H1 (cell line): ENCODE measurements at regions not wholly inside any gene's neighbourhood (a gene's known extent, or its start where the extent isn't known, plus 50 kb on each side); places are given as distances from the start of the nearest gene placed in this dataset.

Source experiments
- CTCF ChIA-PET: fragments of 300-600 bp; sonication (Branson Sonifier 250); formaldehyde crosslinking; loops from one replicate; lab custom pipeline; 2021; ENCODE audit not compliant: partially characterized antibody; lab: Charles Lee
- POLR2A ChIA-PET: fragments of 300-600 bp; sonication (Branson Sonifier 250); formaldehyde crosslinking; loops from one replicate; lab custom pipeline; 2021; ENCODE audit warnings: inconsistent platforms; ENCODE audit not compliant: partially characterized antibody; lab: Charles Lee
- DNase-seq, 2 experiments: peaks; one replicate each; pipeline versions ENCODE4 v3.0.0 to v3.0.0-alpha.2; 2010 to 2022; ENCODE audit warnings: low spot score in 2 of 2, low read depth in 1 of 2, mixed read lengths in 1 of 2
- FAIRE-seq: peaks from 2 replicates; lab custom pipeline; 2011; peaks lifted over from hg19 to GRCh38; lab: Jason Lieb, UNC
- H2AFZ ChIP-seq: 2 replicates; pipeline ENCODE4 v1.8.1; 2012; ENCODE audit warnings: low read length, inconsistent platforms
- H2AK5ac ChIP-seq: 2 replicates; pipeline ENCODE4 v1.6.1; 2013; ENCODE audit warnings: low read depth, low read length
- H2BK120ac ChIP-seq: replicated peaks from 2 replicates; pipeline ENCODE3; 2013; ENCODE audit warnings: low read depth, low read length, inconsistent platforms
- H2BK12ac ChIP-seq: 2 replicates; pipeline ENCODE4 v1.6.1; 2013; ENCODE audit warnings: low read depth, low read length
- H2BK15ac ChIP-seq: 2 replicates; pipeline ENCODE4 v1.6.1; 2013; ENCODE audit warnings: low read length
- H2BK20ac ChIP-seq: 2 replicates; pipeline ENCODE4 v1.6.1; 2013; ENCODE audit warnings: low read length
- H2BK5ac ChIP-seq: 2 replicates; pipeline ENCODE4 v1.6.1; 2013; ENCODE audit warnings: low read depth, low read length
- H3K14ac ChIP-seq: 2 replicates; pipeline ENCODE4 v1.6.1; 2013; ENCODE audit warnings: inconsistent platforms; ENCODE audit not compliant: insufficient read length
- H3K18ac ChIP-seq: 2 replicates; pipeline ENCODE4 v1.6.1; 2013; ENCODE audit warnings: low read length; ENCODE audit errors: extremely low read depth
- H3K23ac ChIP-seq: 2 replicates; pipeline ENCODE4 v1.6.1; 2013; ENCODE audit warnings: inconsistent platforms; ENCODE audit not compliant: insufficient read length
- H3K23me2 ChIP-seq: 2 replicates; pipeline ENCODE4 v1.6.1; 2013; ENCODE audit warnings: low read depth, low read length
- H3K27ac ChIP-seq: 2 replicates; pipeline ENCODE4 v1.6.1; 2011; ENCODE audit warnings: low read depth, low read length, inconsistent platforms
- H3K27me3 ChIP-seq, 4 experiments: replicated peaks in 1 of 4; 1 replicate in 1 of 4; 2 replicates in 3 of 4; pipeline versions ENCODE4 v1.6.1 to v1.8.1; 2011 to 2013; ENCODE audit warnings: low read length in 3 of 4, mild to moderate bottlenecking in 3 of 4, inconsistent platforms in 2 of 4, mixed read lengths in 2 of 4, moderate library complexity in 1 of 4; ENCODE audit not compliant: control insufficient read depth in 3 of 4, insufficient read depth in 3 of 4; ENCODE audit errors: extremely low read depth in 1 of 4
- H3K36me3 ChIP-seq, 4 experiments: 2 replicates each; pipeline versions ENCODE4 v1.6.1 to v1.8.1; 2011 to 2013; ENCODE audit warnings: mild to moderate bottlenecking in 4 of 4, low read length in 3 of 4, moderate library complexity in 2 of 4, control low read depth in 1 of 4, inconsistent platforms in 1 of 4; ENCODE audit not compliant: insufficient read depth in 4 of 4, control insufficient read depth in 2 of 4
- H3K4ac ChIP-seq: replicated peaks from 2 replicates; pipeline ENCODE3; 2013; ENCODE audit warnings: low read length, low read depth, mixed read lengths, inconsistent platforms; ENCODE audit not compliant: insufficient read length
- H3K4me1 ChIP-seq, 4 experiments: replicated peaks in 1 of 4; 1 replicate in 1 of 4; 2 replicates in 3 of 4; pipeline versions ENCODE4 v1.6.1 to v1.8.1; 2011 to 2013; ENCODE audit warnings: low read length in 3 of 4, inconsistent platforms in 2 of 4, mixed read lengths in 1 of 4; ENCODE audit not compliant: insufficient read depth in 4 of 4, control insufficient read depth in 3 of 4
- H3K4me2 ChIP-seq, 2 experiments: 2 replicates each; pipeline versions ENCODE4 v1.6.1 to v1.8.1; 2011 to 2013; ENCODE audit warnings: low read depth in 2 of 2, low read length in 2 of 2, control low read depth in 1 of 2, inconsistent platforms in 1 of 2, mild to moderate bottlenecking in 1 of 2; ENCODE audit not compliant: insufficient read depth in 1 of 2
- H3K4me3 ChIP-seq, 4 experiments: fragments of 200-600, 300-600 bp in 1 of 4; sonication (generic), shearing (Covaris generic), sonication (Bioruptor Twin) in 1 of 4; 2 replicates each; pipeline versions ENCODE4 v1.5.1 to v1.8.1; 2011 to 2016; ENCODE audit warnings: low read length in 4 of 4, low read depth in 3 of 4, control low read depth in 2 of 4, inconsistent platforms in 2 of 4, mild to moderate bottlenecking in 2 of 4, mixed read lengths in 1 of 4, moderate library complexity in 1 of 4; ENCODE audit not compliant: insufficient read depth in 2 of 4; ENCODE audit errors: extremely low read depth in 1 of 4
- H3K56ac ChIP-seq: replicated peaks from 2 replicates; pipeline ENCODE3; 2013; ENCODE audit warnings: low read depth, mild to moderate bottlenecking, mixed read lengths, low read length, inconsistent platforms; ENCODE audit not compliant: insufficient read length
- H3K79me1 ChIP-seq: 2 replicates; pipeline ENCODE4 v1.6.1; 2013; ENCODE audit warnings: low read depth, low read length, control low read depth
- H3K79me2 ChIP-seq, 2 experiments: 2 replicates each; pipeline versions ENCODE4 v1.6.1 to v1.8.1; 2012 to 2013; ENCODE audit warnings: low read length in 2 of 2, mild to moderate bottlenecking in 2 of 2, inconsistent platforms in 1 of 2; ENCODE audit not compliant: insufficient read depth in 2 of 2, control insufficient read depth in 1 of 2
- H3K9ac ChIP-seq, 4 experiments: replicated peaks in 1 of 4; 1 replicate in 1 of 4; 2 replicates in 3 of 4; pipeline versions ENCODE4 v1.6.1 to v1.8.1; 2011 to 2013; ENCODE audit warnings: low read depth in 3 of 4, low read length in 3 of 4, control low read depth in 2 of 4, mild to moderate bottlenecking in 2 of 4, moderate library complexity in 2 of 4, inconsistent platforms in 1 of 4; ENCODE audit errors: extremely low read depth in 1 of 4
- H3K9me3 ChIP-seq, 2 experiments: 2 replicates each; pipeline versions ENCODE4 v1.6.1 to v1.8.1; 2012 to 2013; ENCODE audit warnings: mild to moderate bottlenecking in 2 of 2, moderate library complexity in 2 of 2, control low read depth in 1 of 2, inconsistent platforms in 1 of 2, low read depth in 1 of 2, low read length in 1 of 2, mixed read lengths in 1 of 2; ENCODE audit not compliant: insufficient read depth in 2 of 2
- H4K20me1 ChIP-seq, 2 experiments: replicated peaks in 1 of 2; 2 replicates each; pipeline versions ENCODE3 to v1.8.1; 2011 to 2013; ENCODE audit warnings: inconsistent platforms in 2 of 2, low read length in 2 of 2, mild to moderate bottlenecking in 1 of 2; ENCODE audit not compliant: insufficient read depth in 2 of 2, control insufficient read depth in 1 of 2
- H4K5ac ChIP-seq: 2 replicates; pipeline ENCODE4 v1.6.1; 2013; ENCODE audit warnings: low read length, low read depth, mixed read lengths, inconsistent platforms; ENCODE audit not compliant: insufficient read length
- H4K8ac ChIP-seq: 2 replicates; pipeline ENCODE4 v1.8.0; 2013; ENCODE audit warnings: mild to moderate bottlenecking, moderate library complexity, low read length, inconsistent platforms; ENCODE audit not compliant: insufficient read depth; ENCODE audit errors: extremely low read depth
- H4K91ac ChIP-seq: replicated peaks from 2 replicates; pipeline ENCODE3; 2013; ENCODE audit warnings: low read length, mixed read lengths, inconsistent platforms; ENCODE audit not compliant: insufficient read length
- E2F6 ChIP-seq: IDR thresholded peaks from 2 replicates; pipeline ENCODE4 v1.6.1; 2012; ENCODE audit warnings: inconsistent platforms
- FOSL1 ChIP-seq: IDR thresholded peaks from 2 replicates; pipeline ENCODE4 v1.6.1; 2011; ENCODE audit warnings: mild to moderate bottlenecking, low read depth, low read length, moderate library complexity; ENCODE audit not compliant: insufficient read depth
- RAD21 ChIP-seq, 2 experiments: IDR thresholded peaks in 1 of 2; conservative IDR thresholded peaks in 1 of 2; 2 replicates each; pipeline ENCODE4 v1.6.1; 2011; ENCODE audit warnings: low read depth in 2 of 2, low read length in 2 of 2, improper control_type of control experiment in 1 of 2, inconsistent platforms in 1 of 2, mild to moderate bottlenecking in 1 of 2, moderate library complexity in 1 of 2
- SRF ChIP-seq: IDR thresholded peaks from 2 replicates; pipeline ENCODE4 v1.6.1; 2011; ENCODE audit warnings: mild to moderate bottlenecking, low read depth, low read length, moderate library complexity
- TAF7 ChIP-seq: optimal IDR thresholded peaks from 2 replicates; pipeline ENCODE3; 2011; ENCODE audit warnings: low read depth, mild to moderate bottlenecking, inconsistent platforms, low read length, moderate library complexity, borderline replicate concordance
- WGBS, 2 experiments: shearing (Covaris generic) in 1 of 2; methylation state at CpG; one replicate each; pipeline versions ENCODE4 v1.1.6 to v1.1.7; 2013 to 2015; ENCODE audit warnings: low lambda C conversion rate in 2 of 2, mixed read lengths in 2 of 2, inconsistent platforms in 1 of 2, low coverage in 1 of 2, missing lambda C conversion rate in 1 of 2; ENCODE audit not compliant: insufficient replicate concordance in 2 of 2, insufficient coverage in 1 of 2, insufficient read length in 1 of 2; ENCODE audit errors: extremely low coverage in 1 of 2, missing lambda C conversion rate in 1 of 2; 5-methylcytosine and 5-hydroxymethylcytosine counted together

GRCh38 chr20:48469026-48469425 is 358.8 kb downstream of the PREX1 start:
- Histone ChIP-seq H3K14ac (no peak overlapping the region), H3K27me3 (no peaks in the 10 kb centered on the region), H3K36me3 (no peaks in the 10 kb centered on the region), H2BK15ac (no peak overlapping the region), H2BK12ac (no peak overlapping the region), H3K4me2 (no peak overlapping the region), H3K56ac (no peak overlapping the region), H3K18ac (no peak overlapping the region), H2AFZ (no peak overlapping the region), H3K23me2 (peaks cover 2% of the 10 kb centered on the region; the same call in 1 of the 2 replicates), H2BK20ac (no peak overlapping the region), H4K5ac (no peak overlapping the region), H3K79me1 (no peaks in the 10 kb centered on the region), H2BK120ac (no peak overlapping the region), H3K9me3 (no peaks in the 10 kb centered on the region), H3K23ac (no peak overlapping the region), H2BK5ac (no peak overlapping the region), H4K8ac (no peak overlapping the region), H4K91ac (no peak overlapping the region), H3K79me2 (no peaks in the 10 kb centered on the region), H4K20me1 (no peaks in the 10 kb centered on the region), H3K27ac (no peak overlapping the region), H3K4ac (no peak overlapping the region), H3K4me3 (no peak overlapping the region), H2AK5ac (no peak overlapping the region), H3K9ac (no peak overlapping the region), H3K4me1 (no peaks in the 10 kb centered on the region)
- ChIA-PET POLR2A (no interaction called here), CTCF (interaction anchor here (1.2 kb wide), 1 partner anchor 683 kb away, joined by 3 read pairs; no protein-coding TSS in a partner anchor)
- 93% methylated on average over 4 of the region's 4 CpGs; no CpG with 5 or more reads in 1 of the 2 experiments for WGBS, 2 experiments
- DNase-seq: no peak
- TF ChIP-seq E2F6 (no peak), TAF7 (no peak), SRF (no peak), RAD21 (IDR thresholded peaks at IDR 0.05 in 1 of 2, conservative IDR thresholded peaks at IDR 0.05 in 1 of 2; ENCODE audit: low read depth in 2 of 2, low read length in 2 of 2) (no peak), FOSL1 (no peak)
- FAIRE-seq: no peak
